Activated CD4-positive, alpha-beta T cell treated with anti-CD3 and anti-CD28 coated beads, Interleukin-2, amount 10 ng/mL, durations not matched to agents 7 days and 5 days (primary cell): ENCODE measurements at regions not wholly inside any gene's neighbourhood (a gene's known extent, or its start where the extent isn't known, plus 50 kb on each side); places are given as distances from the start of the nearest gene placed in this dataset.

Source experiments
- CTCF ChIA-PET: fragments of 350-600 bp; sonication (Branson Sonifier 250); formaldehyde crosslinking; loops from one replicate; lab custom pipeline; 2021; ENCODE audit warnings: antibody characterized with exemption; lab: Charles Lee
- POLR2A ChIA-PET: fragments of 350-600 bp; sonication (Branson Sonifier 250); formaldehyde crosslinking; loops from one replicate; lab custom pipeline; 2021; ENCODE audit warnings: antibody characterized with exemption; lab: Charles Lee
- DNase-seq: peaks from one replicate; pipeline ENCODE4 v3.0.0-alpha.2; 2020
- H3K27ac Mint-ChIP-seq: one replicate; pipeline ENCODE4 v1.8.0; 2021; ENCODE audit warnings: mild to moderate bottlenecking, moderate library complexity, mixed read lengths
- H3K27me3 Mint-ChIP-seq: one replicate; pipeline ENCODE4 v1.8.0; 2021; ENCODE audit warnings: mixed read lengths
- H3K36me3 Mint-ChIP-seq: one replicate; pipeline ENCODE4 v1.8.0; 2021; ENCODE audit warnings: low read depth, mixed read lengths
- H3K4me1 Mint-ChIP-seq: one replicate; pipeline ENCODE4 v1.8.0; 2021; ENCODE audit warnings: mixed read lengths
- H3K4me3 Mint-ChIP-seq: one replicate; pipeline ENCODE4 v1.8.0; 2021; ENCODE audit warnings: mild to moderate bottlenecking, moderate library complexity, mixed read lengths
- H3K9me3 Mint-ChIP-seq: one replicate; pipeline ENCODE4 v1.8.0; 2021; ENCODE audit warnings: mixed read lengths

DNA sequence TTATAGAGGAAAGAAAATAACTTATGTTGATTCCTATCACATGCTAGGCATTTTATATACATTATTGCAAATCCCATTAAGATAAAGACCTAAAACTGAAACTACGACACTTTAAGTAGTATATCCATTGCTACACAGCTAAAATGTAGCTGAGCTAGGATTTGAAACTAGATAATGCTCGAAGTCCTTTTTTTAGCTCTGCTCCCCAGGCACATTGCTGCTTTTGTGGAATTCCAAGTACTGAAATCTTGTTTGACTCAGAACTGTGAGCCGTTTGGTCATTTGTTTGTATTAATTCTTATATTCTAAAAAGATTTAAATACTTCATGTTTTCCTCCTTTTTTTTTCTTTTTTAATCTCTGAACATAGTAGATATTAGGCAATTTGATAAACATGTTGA, 644.8 kb downstream of the HACE1 start:
- Mint-ChIP-seq H3K27me3 (no peaks in the 10 kb centered on the region), H3K27ac (no peak overlapping the region)
- CTCF ChIA-PET = no interaction called here

GRCh38 chr6:104212977-104213668, 646.6 kb downstream of the HACE1 start:
- Mint-ChIP-seq H3K27me3 (no peaks in the 10 kb centered on the region), H3K27ac (no peak overlapping the region), H3K9me3 (no peaks in the 10 kb centered on the region), H3K4me3 (no peak overlapping the region), H3K4me1 (no peaks in the 10 kb centered on the region), H3K36me3 (no peaks in the 10 kb centered on the region)
- CTCF ChIA-PET = no interaction called here
- DNase-seq = no peak
- POLR2A ChIA-PET = no interaction called here

More for the DNA sequence above, 644.8 kb downstream of the HACE1 start:
- no peak for DNase-seq
- Mint-ChIP-seq H3K36me3 (no peaks in the 10 kb centered on the region), H3K4me3 (no peak overlapping the region), H3K4me1 (no peaks in the 10 kb centered on the region), H3K9me3 (no peaks in the 10 kb centered on the region)
- POLR2A ChIA-PET = no interaction called here

GRCh38 chr6:104207635-104208034, 652.1 kb downstream of the HACE1 start:
- ChIA-PET CTCF (no interaction called here), POLR2A (no interaction called here)
- H3K27ac Mint-ChIP-seq = no peak overlapping the region
- H3K4me3 Mint-ChIP-seq = no peak overlapping the region
- H3K9me3 Mint-ChIP-seq = no peaks in the 10 kb centered on the region
- H3K36me3 Mint-ChIP-seq = no peaks in the 10 kb centered on the region
- no peak for DNase-seq
- no peaks in the 10 kb centered on the region for H3K27me3 Mint-ChIP-seq
- no peaks in the 10 kb centered on the region for H3K4me1 Mint-ChIP-seq

DNA sequence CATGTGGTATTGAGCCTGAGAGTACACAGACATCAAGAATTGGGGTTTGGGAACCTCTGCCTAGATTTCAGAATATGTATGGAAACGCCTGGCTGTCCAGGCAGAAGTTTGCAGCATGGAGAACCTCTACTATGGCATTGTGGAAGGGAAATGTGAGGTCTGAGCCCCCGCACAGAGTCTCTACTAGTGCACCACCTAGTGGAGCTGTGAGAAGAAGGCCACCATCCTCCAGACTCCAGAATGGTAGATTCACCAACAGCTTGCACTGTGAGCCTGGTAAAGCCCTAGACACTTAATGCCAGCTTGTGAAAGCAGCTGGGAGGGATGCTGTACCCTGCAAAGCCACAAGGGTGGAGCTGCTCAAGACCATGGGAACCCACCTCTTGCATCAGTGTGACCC, 658.2 kb downstream of the HACE1 start:
- DNase-seq = no peak
- Mint-ChIP-seq H3K9me3 (peaks cover 10% of the 10 kb centered on the region), H3K36me3 (no peaks in the 10 kb centered on the region), H3K4me1 (no peaks in the 10 kb centered on the region), H3K4me3 (no peak overlapping the region), H3K27ac (no peak overlapping the region), H3K27me3 (no peaks in the 10 kb centered on the region)
- ChIA-PET CTCF (no interaction called here), POLR2A (no interaction called here)

DNA sequence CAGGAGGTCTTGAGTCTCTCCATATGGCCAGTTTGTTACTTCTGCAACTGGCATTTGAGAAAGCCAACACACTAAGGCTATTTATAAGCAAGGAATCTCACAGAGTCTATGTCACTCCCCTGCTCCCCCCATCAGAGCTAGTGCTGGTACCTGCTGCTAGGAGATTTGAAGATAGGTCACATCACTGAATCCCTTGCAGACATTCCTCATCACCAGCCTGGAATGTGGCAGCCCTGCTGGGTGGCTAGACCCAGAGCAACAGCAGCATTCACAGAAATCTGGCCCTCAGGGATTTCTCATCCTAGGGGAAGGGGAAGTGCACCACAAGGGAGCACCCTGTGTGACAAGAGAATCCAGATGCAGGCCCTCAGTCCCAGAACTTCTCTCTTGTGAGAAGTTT, 672.1 kb downstream of the HACE1 start:
- Mint-ChIP-seq H3K4me3 (no peak overlapping the region), H3K36me3 (no peaks in the 10 kb centered on the region), H3K9me3 (peaks cover 9% of the 10 kb centered on the region), H3K27me3 (no peaks in the 10 kb centered on the region), H3K4me1 (no peaks in the 10 kb centered on the region), H3K27ac (no peak overlapping the region)
- no peak for DNase-seq
- ChIA-PET CTCF (no interaction called here), POLR2A (no interaction called here)

DNA sequence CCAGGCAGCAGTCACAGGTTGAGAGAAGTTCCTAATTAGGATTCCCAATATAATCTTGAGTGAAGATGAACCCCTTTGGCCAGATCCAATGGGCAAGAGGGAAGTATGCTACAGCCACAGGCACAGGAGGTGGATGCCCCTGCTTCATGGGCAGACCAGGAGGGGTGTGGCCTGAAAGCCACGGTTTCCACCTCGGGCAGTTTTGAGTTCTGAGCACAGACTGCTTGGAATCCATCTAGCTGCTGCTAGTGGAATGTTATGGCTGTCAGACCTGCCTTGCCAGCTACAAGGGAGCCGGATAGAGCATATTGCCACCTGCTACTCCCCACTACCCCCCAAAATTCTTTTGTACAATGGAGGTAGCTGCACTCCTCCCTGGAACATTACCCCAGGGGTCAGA, 672.9 kb downstream of the HACE1 start:
- no peaks in the 10 kb centered on the region for H3K27me3 Mint-ChIP-seq
- no peak overlapping the region for H3K27ac Mint-ChIP-seq
- H3K4me3 Mint-ChIP-seq = no peak overlapping the region
- no peak for DNase-seq
- no peaks in the 10 kb centered on the region for H3K36me3 Mint-ChIP-seq
- POLR2A ChIA-PET = no interaction called here
- no peaks in the 10 kb centered on the region for H3K4me1 Mint-ChIP-seq
- peaks cover 2% of the 10 kb centered on the region for H3K9me3 Mint-ChIP-seq
- CTCF ChIA-PET = no interaction called here

- Mint-ChIP-seq H3K36me3 (no peaks in the 10 kb centered on the region), H3K9me3 (no peaks in the 10 kb centered on the region), H3K4me3 (no peak overlapping the region), H3K27me3 (no peaks in the 10 kb centered on the region), H3K27ac (no peak overlapping the region), H3K4me1 (no peaks in the 10 kb centered on the region)
- CTCF ChIA-PET = no interaction called here
- DNase-seq = no peak
- POLR2A ChIA-PET = no interaction called here
Observed at GRCh38 chr6:104183816-104184435, 675.8 kb downstream of the HACE1 start.

DNA sequence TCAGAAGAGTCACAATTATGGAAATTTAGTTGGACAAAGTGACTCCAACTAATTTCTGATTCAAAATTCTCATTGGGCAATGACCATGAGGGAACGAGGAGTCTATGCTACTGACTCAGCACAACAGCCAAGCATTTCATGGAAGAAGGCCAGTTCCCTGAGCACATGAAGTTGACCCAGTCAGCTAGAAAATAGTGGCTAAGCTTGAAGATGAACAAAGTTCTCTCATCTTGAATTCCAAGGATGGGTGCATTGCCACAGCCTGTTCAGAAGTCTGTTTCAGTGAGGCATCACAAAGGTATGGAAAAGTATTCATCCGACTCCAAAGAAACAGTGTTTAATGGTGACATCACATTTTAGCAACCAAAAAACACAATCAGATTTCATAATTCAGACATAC, 676.9 kb downstream of the HACE1 start:
- Mint-ChIP-seq H3K9me3 (no peaks in the 10 kb centered on the region), H3K27ac (no peak overlapping the region), H3K4me3 (no peak overlapping the region), H3K4me1 (no peaks in the 10 kb centered on the region), H3K27me3 (no peaks in the 10 kb centered on the region), H3K36me3 (no peaks in the 10 kb centered on the region)
- no peak for DNase-seq
- POLR2A ChIA-PET = no interaction called here
- CTCF ChIA-PET = no interaction called here

GRCh38 chr6:104173668-104174067, 686.1 kb downstream of the HACE1 start:
- no peaks in the 10 kb centered on the region for H3K36me3 Mint-ChIP-seq
- POLR2A ChIA-PET = no interaction called here
- no peak overlapping the region for H3K4me3 Mint-ChIP-seq
- H3K9me3 Mint-ChIP-seq = no peaks in the 10 kb centered on the region
- no peaks in the 10 kb centered on the region for H3K4me1 Mint-ChIP-seq
- H3K27ac Mint-ChIP-seq = no peak overlapping the region
- no peaks in the 10 kb centered on the region for H3K27me3 Mint-ChIP-seq
- DNase-seq = no peak
- CTCF ChIA-PET = no interaction called here

- no peaks in the 10 kb centered on the region for H3K36me3 Mint-ChIP-seq
Observed at GRCh38 chr6:104170401-104170800, 689.3 kb downstream of the HACE1 start.

DNA sequence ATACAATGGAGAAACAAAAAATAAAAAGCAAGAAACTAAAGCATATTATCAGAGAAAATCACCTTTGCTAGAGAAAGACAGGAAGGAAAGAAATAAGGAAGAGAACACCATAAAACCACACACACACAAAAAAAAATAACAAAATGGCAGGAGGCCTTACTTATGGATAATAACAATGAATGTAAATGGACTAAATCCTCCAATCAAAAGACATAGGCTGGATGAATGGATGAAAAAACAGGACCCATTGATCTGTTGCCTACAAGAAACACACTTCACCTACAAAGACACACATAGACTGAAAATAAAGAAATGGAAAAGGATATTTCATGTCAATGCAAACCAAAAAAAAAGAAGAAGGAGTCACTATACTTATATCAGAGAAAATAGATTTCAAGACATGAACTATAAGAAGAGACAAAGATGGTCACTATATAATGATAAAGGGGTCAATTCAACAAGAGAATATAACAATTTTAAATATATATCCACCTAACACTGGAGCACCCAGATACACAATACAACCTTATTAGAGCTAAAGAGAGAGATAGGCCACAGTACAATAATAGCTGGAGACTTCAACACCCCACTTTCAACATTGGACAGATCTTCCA, 693.6 kb downstream of the HACE1 start:
- no peaks in the 10 kb centered on the region for H3K4me1 Mint-ChIP-seq
- peaks cover 6% of the 10 kb centered on the region for H3K9me3 Mint-ChIP-seq
- no peak overlapping the region for H3K27ac Mint-ChIP-seq
- H3K4me3 Mint-ChIP-seq = no peak overlapping the region
- ChIA-PET CTCF (no interaction called here), POLR2A (no interaction called here)
- no peaks in the 10 kb centered on the region for H3K36me3 Mint-ChIP-seq
- DNase-seq = no peak
- no peaks in the 10 kb centered on the region for H3K27me3 Mint-ChIP-seq

More at GRCh38 chr6:104170401-104170800, 689.3 kb downstream of the HACE1 start:
- no peaks in the 10 kb centered on the region for H3K9me3 Mint-ChIP-seq
- POLR2A ChIA-PET = no interaction called here
- CTCF ChIA-PET = no interaction called here
- no peak for DNase-seq
- H3K4me1 Mint-ChIP-seq = no peaks in the 10 kb centered on the region
- H3K27me3 Mint-ChIP-seq = no peaks in the 10 kb centered on the region
- no peak overlapping the region for H3K4me3 Mint-ChIP-seq
- no peak overlapping the region for H3K27ac Mint-ChIP-seq

DNA sequence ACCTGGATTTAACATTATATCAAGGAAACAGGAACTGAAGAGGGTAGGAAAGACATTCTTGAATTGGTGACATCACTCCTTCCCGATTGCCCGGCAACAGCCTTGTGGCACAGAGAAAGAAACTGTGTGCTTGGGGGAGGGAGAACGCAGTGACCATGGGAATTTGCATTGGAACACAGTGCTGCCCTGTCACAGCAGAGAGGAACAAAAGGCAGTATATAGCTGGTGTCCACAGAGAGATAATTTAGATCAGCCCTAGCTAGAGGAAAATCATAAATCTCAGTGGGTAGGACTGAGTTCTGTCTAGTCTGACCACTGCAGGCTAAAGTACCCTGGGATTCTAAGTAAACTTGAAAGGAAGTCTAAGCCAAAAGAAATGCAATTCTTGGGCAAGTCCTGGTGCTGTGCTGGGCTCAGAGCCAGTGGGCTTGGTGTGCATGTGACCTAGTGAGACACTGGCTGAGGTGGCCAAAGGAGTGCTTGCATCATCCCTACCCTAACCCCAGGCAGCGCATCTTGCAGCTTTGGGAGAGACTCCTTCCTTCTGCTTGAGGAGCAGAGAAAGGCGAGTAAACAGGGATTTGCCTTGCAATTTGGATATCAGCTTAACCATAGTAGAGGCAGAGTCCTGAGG, 697.6 kb downstream of the HACE1 start:
- H3K27me3 Mint-ChIP-seq = no peaks in the 10 kb centered on the region
- POLR2A ChIA-PET = no interaction called here
- H3K4me3 Mint-ChIP-seq = no peak overlapping the region
- no peak overlapping the region for H3K27ac Mint-ChIP-seq
- no peak for DNase-seq
- CTCF ChIA-PET = no interaction called here
- no peaks in the 10 kb centered on the region for H3K4me1 Mint-ChIP-seq
- H3K9me3 Mint-ChIP-seq = peaks cover 6% of the 10 kb centered on the region
- H3K36me3 Mint-ChIP-seq = no peaks in the 10 kb centered on the region

GRCh38 chr6:104159045-104159618, 700.6 kb downstream of the HACE1 start:
- ChIA-PET CTCF (no interaction called here), POLR2A (no interaction called here)
- no peaks in the 10 kb centered on the region for H3K36me3 Mint-ChIP-seq
- no peak for DNase-seq
- peaks cover 6% of the 10 kb centered on the region for H3K9me3 Mint-ChIP-seq
- H3K4me1 Mint-ChIP-seq = no peaks in the 10 kb centered on the region
- no peak overlapping the region for H3K4me3 Mint-ChIP-seq
- H3K27ac Mint-ChIP-seq = no peak overlapping the region
- H3K27me3 Mint-ChIP-seq = no peaks in the 10 kb centered on the region
